Activated CD4-positive, alpha-beta T cell treated with anti-CD3 and anti-CD28 coated beads, Interleukin-2, amount 50 U/mL, for 48 hours (primary cell): ENCODE measurements at regions not wholly inside any gene's neighbourhood (a gene's known extent, or its start where the extent isn't known, plus 50 kb on each side); places are given as distances from the start of the nearest gene placed in this dataset.
"Not testable (repeated sequence)": the region's sequence is repeated elsewhere in the genome, so short reads cannot be mapped to it uniquely, and the experiment has no call there.

Experiments used
- DNase-seq, 2 experiments: peaks; one replicate each; pipeline ENCODE4 v3.0.0-alpha.2; 2020

GRCh38 chr7:153410997-153411642, 641.1 kb upstream of the DPP6 start:
- DNase-seq, result not testable (repeated sequence)

GRCh38 chr7:153412114-153412823, 639.9 kb upstream of the DPP6 start:
- not testable (repeated sequence) for DNase-seq

- not testable (repeated sequence) for DNase-seq
Observed at GRCh38 chr7:153412824-153413198, 639.4 kb upstream of the DPP6 start.

- no peak for DNase-seq
Observed at GRCh38 chr7:153413199-153413539, 639.0 kb upstream of the DPP6 start.

- DNase-seq, result no peak
Observed at GRCh38 chr7:153413540-153414287, 638.5 kb upstream of the DPP6 start.

- no peak for DNase-seq
Observed at GRCh38 chr7:153414288-153414629, 637.9 kb upstream of the DPP6 start.

- DNase-seq, result no peak
Observed at GRCh38 chr7:153415632-153416031, 636.6 kb upstream of the DPP6 start.

- no peak for DNase-seq
Observed at GRCh38 chr7:153422291-153423209, 629.6 kb upstream of the DPP6 start.

- DNase-seq, result no peak
Observed at GRCh38 chr7:153423210-153423590, 629.0 kb upstream of the DPP6 start.

GRCh38 chr7:153430931-153431330, 621.3 kb upstream of the DPP6 start:
- no peak for DNase-seq

- DNase-seq, result no peak
Observed at GRCh38 chr7:153432063-153432462, 620.1 kb upstream of the DPP6 start.

GRCh38 chr7:153433223-153433622, 619.0 kb upstream of the DPP6 start:
- no peak for DNase-seq

GRCh38 chr7:153440715-153441114, 611.5 kb upstream of the DPP6 start:
- no peak for DNase-seq

- no peak for DNase-seq
Observed at GRCh38 chr7:153443032-153443701, 609.0 kb upstream of the DPP6 start.

- no peak for DNase-seq
Observed at GRCh38 chr7:153444641-153445040, 607.6 kb upstream of the DPP6 start.

GRCh38 chr7:153445641-153446040, 606.6 kb upstream of the DPP6 start:
- no peak for DNase-seq

GRCh38 chr7:153446490-153446889, 605.7 kb upstream of the DPP6 start:
- DNase-seq, result no peak

GRCh38 chr7:153447011-153447410, 605.2 kb upstream of the DPP6 start:
- DNase-seq, result no peak

- DNase-seq, result no peak
Observed at GRCh38 chr7:153452661-153453060, 599.5 kb upstream of the DPP6 start.

- no peak for DNase-seq
Observed at GRCh38 chr7:153454306-153454705, 597.9 kb upstream of the DPP6 start.

GRCh38 chr7:153457746-153458145, 594.5 kb upstream of the DPP6 start:
- DNase-seq, result no peak

- no peak for DNase-seq
Observed at GRCh38 chr7:153470004-153470671, 582.1 kb upstream of the DPP6 start.
